ENCODE measurements at regions not wholly inside any gene's neighbourhood (a gene's known extent, or its start where the extent isn't known, plus 50 kb on each side); places are given as distances from the start of the nearest gene placed in this dataset.

GRCh38 chr3:19093084-19093483 is 55.2 kb upstream of the KCNH8 start:
- ChIA-PET POLR2A (no interaction called here), CTCF (no interaction called here)
- no peaks in the 10 kb centered on the region for H3K4me1 Mint-ChIP-seq (ENCODE audit: insufficient read depth, unreplicated experiment)
- intact Hi-C loops (cut with micrococcal nuclease), result no loop called here
- no peaks in the 10 kb centered on the region for H3K9me3 Mint-ChIP-seq (ENCODE audit: unreplicated experiment)
- no peak for DNase-seq (ENCODE audit: unreplicated experiment)
- H3K36me3 Mint-ChIP-seq (ENCODE audit: insufficient read depth, unreplicated experiment), result no peaks in the 10 kb centered on the region
- no peak for TF ChIP-seq CTCF (IDR thresholded peaks at IDR 0.05; ENCODE audit: unreplicated experiment)
- H3K27me3 Mint-ChIP-seq (ENCODE audit: insufficient read depth, unreplicated experiment), result no peaks in the 10 kb centered on the region
- no TSS peak for BruUV-seq (replicated peaks)
- no peak overlapping the region for H3K27ac Mint-ChIP-seq (ENCODE audit: low read depth, unreplicated experiment)
- H3K4me3 Mint-ChIP-seq (ENCODE audit: unreplicated experiment), result no peak overlapping the region

DNA sequence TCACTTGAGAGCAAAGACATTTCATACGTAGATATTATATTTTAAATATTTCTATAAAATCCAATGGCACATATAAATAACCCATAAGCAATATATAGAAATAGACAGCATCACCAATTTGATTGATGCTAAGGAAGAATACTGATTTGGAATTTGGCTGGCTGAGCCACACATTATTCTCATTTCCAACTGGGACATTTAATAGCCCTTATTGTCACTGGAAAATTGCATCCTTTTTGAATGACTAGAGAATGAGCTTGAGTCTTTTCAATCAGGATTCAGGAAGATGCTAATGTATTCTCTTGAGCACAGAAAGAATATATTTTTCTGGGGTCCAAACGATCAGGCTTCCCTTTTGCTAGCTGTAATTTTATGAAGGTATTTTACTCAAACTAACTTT is 70.9 kb upstream of the KCNH8 start:
- no peak overlapping the region for H3K27ac Mint-ChIP-seq (ENCODE audit: low read depth, unreplicated experiment)
- H3K27me3 Mint-ChIP-seq (ENCODE audit: insufficient read depth, unreplicated experiment), result peaks cover 16% of the 10 kb centered on the region
- DNase-seq (ENCODE audit: unreplicated experiment), result no peak
- no peaks in the 10 kb centered on the region for H3K9me3 Mint-ChIP-seq (ENCODE audit: unreplicated experiment)
- H3K4me3 Mint-ChIP-seq (ENCODE audit: unreplicated experiment), result no peak overlapping the region
- no peaks in the 10 kb centered on the region for H3K4me1 Mint-ChIP-seq (ENCODE audit: insufficient read depth, unreplicated experiment)
- no TSS peak for BruUV-seq (replicated peaks)
- ChIA-PET CTCF (interaction anchor here (1.1 kb wide), 1 partner anchor 12 kb away, joined by 3 read pairs; no protein-coding TSS in a partner anchor), POLR2A (interaction anchor here (1.0 kb wide), 1 partner anchor 83 kb away, joined by 3 read pairs; no protein-coding TSS in a partner anchor)
- intact Hi-C loops (cut with micrococcal nuclease), result no loop called here
- no peak for TF ChIP-seq CTCF (IDR thresholded peaks at IDR 0.05; ENCODE audit: unreplicated experiment)
- no peaks in the 10 kb centered on the region for H3K36me3 Mint-ChIP-seq (ENCODE audit: insufficient read depth, unreplicated experiment)

DNA sequence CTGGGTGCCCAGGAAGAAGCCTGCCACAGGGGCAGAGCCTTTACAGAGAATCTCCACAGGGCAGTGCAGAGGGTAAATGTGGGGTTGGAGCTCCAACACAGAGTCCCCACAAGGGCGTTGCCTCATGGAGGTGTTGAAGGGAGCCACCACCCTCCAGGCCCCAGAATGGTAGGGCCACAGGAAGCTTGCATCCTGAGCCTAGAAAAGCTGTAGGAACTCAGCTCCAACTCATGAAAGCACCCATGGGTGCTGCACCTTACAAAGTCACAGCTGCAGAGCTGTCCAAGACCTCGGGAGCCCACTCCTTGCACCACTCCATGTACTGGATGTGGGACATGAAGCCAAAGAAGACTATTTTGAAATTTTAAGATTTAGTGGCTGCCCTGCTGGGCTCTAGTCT is 73.3 kb upstream of the KCNH8 start:
- intact Hi-C loops (cut with micrococcal nuclease), result no loop called here
- TF ChIP-seq CTCF (IDR thresholded peaks at IDR 0.05; ENCODE audit: unreplicated experiment), result no peak
- Mint-ChIP-seq H3K4me3 (ENCODE audit: unreplicated experiment) (no peak overlapping the region), H3K9me3 (ENCODE audit: unreplicated experiment) (no peaks in the 10 kb centered on the region), H3K36me3 (ENCODE audit: insufficient read depth, unreplicated experiment) (no peaks in the 10 kb centered on the region), H3K4me1 (ENCODE audit: insufficient read depth, unreplicated experiment) (no peaks in the 10 kb centered on the region), H3K27ac (ENCODE audit: low read depth, unreplicated experiment) (no peak overlapping the region), H3K27me3 (ENCODE audit: insufficient read depth, unreplicated experiment) (no peaks in the 10 kb centered on the region)
- ChIA-PET POLR2A (no interaction called here), CTCF (interaction anchor here (1.6 kb wide), 1 partner anchor 10 kb away, joined by 7 read pairs; no protein-coding TSS in a partner anchor)
- DNase-seq (ENCODE audit: unreplicated experiment), result no peak
- no TSS peak for BruUV-seq (replicated peaks)

DNA sequence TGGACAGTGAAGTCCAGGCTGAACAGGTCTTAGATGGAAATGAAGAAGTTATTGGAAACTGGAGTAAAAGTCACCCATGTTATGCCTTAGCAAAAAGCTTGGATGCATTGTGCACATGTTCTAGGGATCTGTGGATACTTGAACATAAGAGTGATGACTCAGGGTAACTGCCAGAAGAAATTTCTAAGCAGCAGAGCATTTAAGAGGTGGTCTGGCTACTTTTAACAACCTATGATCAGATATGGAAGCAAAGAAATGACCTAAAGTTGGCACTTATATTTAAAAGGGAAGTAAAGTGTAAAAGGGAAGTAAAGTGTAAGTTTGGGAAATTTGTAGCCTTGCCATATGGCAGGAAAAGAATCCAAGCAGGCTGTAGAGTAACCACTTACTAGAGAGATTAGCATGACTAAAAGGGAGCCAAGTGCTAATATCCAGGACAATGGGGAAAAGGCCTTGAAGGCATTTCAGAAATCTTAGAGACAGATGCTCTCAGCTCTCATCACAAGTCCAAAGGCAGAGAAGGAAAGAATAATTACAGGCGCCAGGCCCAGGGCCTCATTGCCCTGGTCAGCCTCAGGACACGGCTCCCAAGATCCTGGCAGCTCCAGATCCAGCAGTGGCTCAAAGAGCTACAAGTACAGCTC is 73.9 kb upstream of the KCNH8 start:
- BruUV-seq (replicated peaks), result no TSS peak
- TF ChIP-seq CTCF (IDR thresholded peaks at IDR 0.05; ENCODE audit: unreplicated experiment), result no peak
- POLR2A ChIA-PET, result no interaction called here
- H3K4me3 Mint-ChIP-seq (ENCODE audit: unreplicated experiment), result no peak overlapping the region
- H3K36me3 Mint-ChIP-seq (ENCODE audit: insufficient read depth, unreplicated experiment), result no peaks in the 10 kb centered on the region
- H3K27ac Mint-ChIP-seq (ENCODE audit: low read depth, unreplicated experiment), result no peak overlapping the region
- H3K27me3 Mint-ChIP-seq (ENCODE audit: insufficient read depth, unreplicated experiment), result no peaks in the 10 kb centered on the region
- H3K4me1 Mint-ChIP-seq (ENCODE audit: insufficient read depth, unreplicated experiment), result no peaks in the 10 kb centered on the region
- no peaks in the 10 kb centered on the region for H3K9me3 Mint-ChIP-seq (ENCODE audit: unreplicated experiment)
- intact Hi-C loops (cut with micrococcal nuclease), result no loop called here
- no peak for DNase-seq (ENCODE audit: unreplicated experiment)
- CTCF ChIA-PET, result interaction anchor here (1.1 to 1.6 kb wide), 2 partner anchors 9 kb away, joined by 3 to 7 read pairs; no protein-coding TSS in a partner anchor
